GM12875 (cell line): ENCODE measurements at regions not wholly inside any gene's neighbourhood (a gene's known extent, or its start where the extent isn't known, plus 50 kb on each side); places are given as distances from the start of the nearest gene placed in this dataset.

Source experiments
- H3K4me3 ChIP-seq: one replicate; pipeline ENCODE4 v1.5.1; 2011; ENCODE audit warnings: low read depth, low read length, control low read depth
- TF ChIP-seq, protein P1 (sequence below): IDR thresholded peaks from 2 replicates; pipeline ENCODE4 v1.5.1; 2011; ENCODE audit warnings: low read depth, mild to moderate bottlenecking, control low read depth, inconsistent platforms, low read length, moderate library complexity, borderline replicate concordance; ENCODE audit not compliant: insufficient read depth

DNA sequence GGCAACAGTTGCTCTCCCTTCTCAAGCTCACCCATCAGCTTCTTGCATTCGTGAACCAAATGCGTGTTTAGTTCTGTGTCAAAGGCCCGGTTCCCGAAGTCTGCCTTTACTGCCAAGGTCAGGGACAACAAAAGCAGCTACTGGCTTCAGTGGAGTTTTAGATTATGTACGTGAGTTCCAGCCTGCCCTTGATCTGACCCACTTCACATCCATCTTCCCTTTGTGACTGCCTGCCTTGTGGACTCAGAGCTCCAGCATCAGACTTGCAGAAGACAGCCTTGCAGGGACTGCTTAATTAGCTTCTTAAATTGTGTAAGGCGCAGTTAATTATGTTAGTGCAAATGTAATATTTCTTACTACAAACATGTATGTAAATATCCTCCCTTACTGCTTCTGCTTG is 774.7 kb upstream of the EDIL3 start:
- no peak overlapping the region for H3K4me3 ChIP-seq
- TF ChIP-seq, protein P1, sequence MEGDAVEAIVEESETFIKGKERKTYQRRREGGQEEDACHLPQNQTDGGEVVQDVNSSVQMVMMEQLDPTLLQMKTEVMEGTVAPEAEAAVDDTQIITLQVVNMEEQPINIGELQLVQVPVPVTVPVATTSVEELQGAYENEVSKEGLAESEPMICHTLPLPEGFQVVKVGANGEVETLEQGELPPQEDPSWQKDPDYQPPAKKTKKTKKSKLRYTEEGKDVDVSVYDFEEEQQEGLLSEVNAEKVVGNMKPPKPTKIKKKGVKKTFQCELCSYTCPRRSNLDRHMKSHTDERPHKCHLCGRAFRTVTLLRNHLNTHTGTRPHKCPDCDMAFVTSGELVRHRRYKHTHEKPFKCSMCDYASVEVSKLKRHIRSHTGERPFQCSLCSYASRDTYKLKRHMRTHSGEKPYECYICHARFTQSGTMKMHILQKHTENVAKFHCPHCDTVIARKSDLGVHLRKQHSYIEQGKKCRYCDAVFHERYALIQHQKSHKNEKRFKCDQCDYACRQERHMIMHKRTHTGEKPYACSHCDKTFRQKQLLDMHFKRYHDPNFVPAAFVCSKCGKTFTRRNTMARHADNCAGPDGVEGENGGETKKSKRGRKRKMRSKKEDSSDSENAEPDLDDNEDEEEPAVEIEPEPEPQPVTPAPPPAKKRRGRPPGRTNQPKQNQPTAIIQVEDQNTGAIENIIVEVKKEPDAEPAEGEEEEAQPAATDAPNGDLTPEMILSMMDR, result no peak

DNA sequence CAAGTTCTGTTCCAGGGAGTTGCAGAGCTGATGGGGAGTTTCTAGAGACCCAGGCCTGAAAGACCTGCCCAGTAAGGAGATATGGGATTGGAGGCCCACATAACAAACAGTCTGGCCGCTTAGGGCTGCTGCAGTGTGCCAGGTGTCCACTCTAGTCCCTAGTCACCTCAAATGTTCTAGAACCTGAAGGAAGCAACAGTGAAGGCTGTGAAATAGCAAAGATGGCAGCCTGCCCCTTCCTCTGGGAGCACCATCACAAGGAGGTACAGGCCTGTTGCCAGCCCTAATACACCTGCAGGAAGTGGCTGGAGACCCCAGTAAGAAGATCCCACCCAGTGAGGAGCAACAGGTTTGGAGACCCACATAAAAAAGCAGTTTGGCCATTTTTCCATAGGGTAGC is 783.8 kb upstream of the EDIL3 start:
- TF ChIP-seq, protein P1, result no peak
- H3K4me3 ChIP-seq, result no peak overlapping the region

DNA sequence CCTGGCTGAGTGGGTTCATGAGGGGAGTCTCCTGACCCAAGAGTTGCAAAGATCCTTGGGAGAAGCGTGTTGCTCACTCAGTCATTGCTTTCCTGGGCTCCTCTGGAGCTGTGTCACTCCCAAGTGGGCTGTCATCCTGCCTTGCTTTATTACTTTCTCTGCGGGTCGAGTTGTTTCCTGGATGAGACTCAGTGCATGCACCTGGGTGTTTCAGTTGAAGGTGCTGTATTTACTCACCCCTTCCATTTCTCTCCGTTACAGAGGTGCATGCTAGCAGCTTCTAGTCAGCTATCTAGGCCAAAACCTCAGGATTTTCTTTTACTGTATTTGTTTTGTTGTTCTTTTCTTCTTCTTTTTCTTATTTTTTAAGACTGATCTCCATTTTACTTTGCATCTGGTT is 785.5 kb upstream of the EDIL3 start:
- TF ChIP-seq, protein P1, result no peak
- H3K4me3 ChIP-seq, result no peak overlapping the region

GRCh38 chr5:85173469-85173868 is 788.8 kb upstream of the EDIL3 start:
- H3K4me3 ChIP-seq, result no peak overlapping the region
- TF ChIP-seq, protein P1, result no peak

- TF ChIP-seq, protein P1, result no peak
These were observed 797.7 kb upstream of the EDIL3 start for GRCh38 chr5:85182344-85182743.

DNA sequence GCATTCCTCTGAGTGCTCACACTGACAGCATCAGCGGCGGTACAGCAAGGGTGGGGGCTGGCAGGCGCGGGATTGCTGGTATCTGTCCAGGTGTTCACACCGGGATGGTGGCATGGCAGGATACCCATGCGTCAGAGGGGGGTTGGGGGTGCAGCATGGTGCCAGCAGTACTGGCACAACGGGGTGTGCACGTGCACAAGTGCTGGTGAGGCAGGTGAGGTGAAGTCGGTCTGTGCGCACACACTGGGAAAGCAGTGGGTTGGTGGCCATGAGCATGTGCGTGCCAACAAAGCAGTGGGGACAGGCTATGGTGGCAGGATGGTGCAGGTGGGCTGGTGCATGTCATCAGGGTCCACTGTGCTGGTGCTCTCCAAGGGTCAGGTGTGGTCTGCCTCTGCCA is 819.6 kb upstream of the EDIL3 start:
- no peak overlapping the region for H3K4me3 ChIP-seq
- TF ChIP-seq, protein P1, result no peak

More at GRCh38 chr5:85182344-85182743, 797.7 kb upstream of the EDIL3 start:
- H3K4me3 ChIP-seq, result no peak overlapping the region

- TF ChIP-seq, protein P1, result no peak
- H3K4me3 ChIP-seq, result no peak overlapping the region
These were observed 820.8 kb upstream of the EDIL3 start for GRCh38 chr5:85205430-85205829.
